Adipocyte (in vitro differentiated cells): ENCODE measurements at regions not wholly inside any gene's neighbourhood (a gene's known extent, or its start where the extent isn't known, plus 50 kb on each side); places are given as distances from the start of the nearest gene placed in this dataset.
A peak's percentile ranks its signal among the peaks of the same experiment; 100 is the strongest.
"Not testable (repeated sequence)": the region's sequence is repeated elsewhere in the genome, so short reads cannot be mapped to it uniquely, and the experiment has no call there.

Experiments
- DNase-seq: peaks from one replicate; pipeline ENCODE4 v3.0.0-alpha.2; 2015; ENCODE audit warnings: low read depth
- H3K27me3 ChIP-seq: replicated peaks from 2 replicates; pipeline ENCODE4 v1.7.0; 2013; ENCODE audit warnings: mild to moderate bottlenecking, low read length, moderate library complexity; ENCODE audit not compliant: control insufficient read depth, insufficient read depth
- H3K36me3 ChIP-seq: 2 replicates; pipeline ENCODE4 v1.7.0; 2013; ENCODE audit warnings: low read length, mild to moderate bottlenecking, moderate library complexity; ENCODE audit not compliant: control insufficient read depth, insufficient read depth, severe bottlenecking
- H3K4me1 ChIP-seq: 2 replicates; pipeline ENCODE4 v1.7.0; 2013; ENCODE audit warnings: mild to moderate bottlenecking, low read length, moderate library complexity; ENCODE audit not compliant: control insufficient read depth, insufficient read depth
- H3K4me3 ChIP-seq: 2 replicates; pipeline ENCODE4 v1.7.0; 2013; ENCODE audit warnings: mild to moderate bottlenecking, low read length, moderate library complexity
- H3K9ac ChIP-seq: 2 replicates; pipeline ENCODE4 v1.7.0; 2013; ENCODE audit warnings: mild to moderate bottlenecking, low read length, moderate library complexity
- H3K9me3 ChIP-seq: 2 replicates; pipeline ENCODE4 v1.7.0; 2013; ENCODE audit warnings: mild to moderate bottlenecking, low read length, moderate library complexity; ENCODE audit not compliant: control insufficient read depth

DNA sequence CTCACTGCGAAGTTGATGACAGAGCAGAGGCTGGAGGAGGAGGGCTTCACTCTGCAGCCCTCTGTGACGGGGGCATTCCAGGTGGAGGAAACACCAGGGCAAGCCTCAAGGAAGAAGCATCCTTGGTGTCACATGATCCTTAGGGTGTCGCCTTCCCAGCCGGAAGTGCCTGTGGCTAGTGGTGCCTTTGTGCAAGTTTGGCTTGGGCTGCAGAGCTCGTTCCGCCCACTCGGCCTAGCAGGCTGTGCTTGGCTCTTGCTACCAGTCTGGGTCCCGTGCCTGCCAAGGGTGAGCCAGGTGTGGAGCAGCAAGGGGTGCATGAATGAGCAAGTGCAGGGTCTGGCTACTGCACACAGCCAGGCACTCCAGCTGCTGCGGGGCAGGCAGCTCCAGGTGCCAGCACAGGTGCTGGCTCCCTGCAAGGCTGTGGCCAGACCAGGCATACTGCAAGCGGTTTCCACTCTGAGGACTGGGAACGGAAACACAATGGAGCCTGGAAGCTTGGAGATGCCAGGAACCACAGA is 325.3 kb upstream of the SMIM21 start:
- no peaks in the 10 kb centered on the region for H3K36me3 ChIP-seq
- no peak overlapping the region for H3K9ac ChIP-seq
- H3K4me3 ChIP-seq: no peak overlapping the region
- H3K4me1 ChIP-seq: no peaks in the 10 kb centered on the region
- no peaks in the 10 kb centered on the region for H3K27me3 ChIP-seq
- no peaks in the 10 kb centered on the region for H3K9me3 ChIP-seq
- DNase-seq: no peak

DNA sequence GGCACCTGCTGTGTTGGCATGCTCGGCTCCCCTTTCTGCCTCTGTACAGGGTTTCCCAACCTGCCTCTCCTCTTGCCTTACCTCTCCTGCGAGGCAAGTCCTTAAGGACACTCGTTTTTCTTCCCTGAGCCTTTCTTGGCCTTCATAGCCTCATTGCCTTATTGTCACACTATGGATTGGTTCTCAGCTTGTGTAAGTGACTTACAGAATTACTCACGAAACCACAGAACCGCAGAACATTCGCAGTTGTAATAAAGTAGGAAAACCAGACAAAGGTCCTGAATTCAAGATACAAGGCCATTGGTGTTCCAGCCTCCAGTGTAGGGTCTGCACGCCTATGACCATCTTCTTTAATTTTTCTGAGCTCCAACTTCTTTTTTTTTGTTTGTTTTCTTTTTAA is 317.6 kb upstream of the SMIM21 start:
- peaks cover 4% of the 10 kb centered on the region for H3K9me3 ChIP-seq
- H3K36me3 ChIP-seq: no peaks in the 10 kb centered on the region
- no peak overlapping the region for H3K4me3 ChIP-seq
- peaks cover 3% of the 10 kb centered on the region for H3K27me3 ChIP-seq
- no peaks in the 10 kb centered on the region for H3K4me1 ChIP-seq
- no peak for DNase-seq
- H3K9ac ChIP-seq: no peak overlapping the region

DNA sequence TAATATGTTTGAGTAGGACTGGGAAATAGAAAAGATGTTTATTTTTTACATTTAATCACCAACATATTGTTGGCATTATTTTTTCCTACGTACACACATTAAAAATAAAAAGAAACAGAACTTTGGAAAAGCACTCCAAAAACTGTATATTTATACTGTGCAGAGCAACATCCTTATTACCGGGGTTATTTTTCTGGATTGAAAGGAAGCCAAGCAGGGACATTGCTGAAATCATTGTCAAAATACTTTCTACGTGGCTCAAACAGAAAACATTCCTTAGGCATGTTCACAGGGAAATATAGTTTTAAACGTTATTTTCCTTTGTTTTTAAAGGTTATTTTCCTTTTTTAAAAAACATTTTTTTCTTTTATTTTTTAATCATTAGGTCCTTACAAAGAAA is 315.0 kb upstream of the SMIM21 start:
- DNase-seq: peak; percentile 13
- no peaks in the 10 kb centered on the region for H3K4me1 ChIP-seq
- no peak overlapping the region for H3K9ac ChIP-seq
- no peak overlapping the region for H3K4me3 ChIP-seq
- no peaks in the 10 kb centered on the region for H3K36me3 ChIP-seq
- peaks cover 3% of the 10 kb centered on the region for H3K27me3 ChIP-seq
- H3K9me3 ChIP-seq: peaks cover 4% of the 10 kb centered on the region

DNA sequence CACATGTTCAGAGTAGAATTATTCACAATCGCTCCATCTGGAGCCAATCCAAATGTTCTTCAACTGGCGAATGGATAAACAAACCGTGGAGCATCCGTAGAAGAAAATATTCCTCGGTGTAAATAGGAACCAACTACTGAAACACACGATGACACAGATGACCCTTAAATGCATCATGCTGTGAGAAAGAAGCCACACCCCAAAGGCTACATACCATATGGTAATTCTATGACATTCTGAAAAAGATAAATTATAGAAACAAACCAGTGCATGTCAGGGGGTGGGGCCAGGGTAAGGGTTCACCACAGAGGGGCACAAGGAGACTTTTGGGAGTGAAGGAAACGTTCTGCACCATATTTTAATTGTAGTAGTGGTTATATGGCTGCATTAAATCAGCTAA is 312.2 kb upstream of the SMIM21 start:
- peaks cover 3% of the 10 kb centered on the region for H3K27me3 ChIP-seq
- H3K36me3 ChIP-seq: no peaks in the 10 kb centered on the region
- no peak overlapping the region for H3K4me3 ChIP-seq
- H3K4me1 ChIP-seq: no peaks in the 10 kb centered on the region
- peaks cover 9% of the 10 kb centered on the region for H3K9me3 ChIP-seq
- DNase-seq: no peak
- H3K9ac ChIP-seq: no peak overlapping the region

DNA sequence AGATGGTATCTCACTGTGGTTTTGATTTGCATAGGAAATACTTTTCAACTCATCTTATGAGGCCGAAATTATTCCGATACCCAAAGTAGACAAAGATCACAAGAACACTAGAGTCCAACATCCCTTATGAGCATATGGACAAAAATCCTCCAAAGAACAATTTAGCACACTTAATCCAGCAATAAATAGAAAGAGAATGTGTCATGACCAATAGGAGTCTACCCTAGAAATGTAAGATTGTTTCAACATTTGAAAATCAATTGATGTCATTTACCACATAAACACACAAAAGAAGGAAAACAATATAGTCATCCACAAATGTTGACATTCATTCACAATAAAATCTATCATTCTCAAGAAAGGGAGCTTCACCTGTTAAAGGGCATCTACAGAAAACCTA is 307.8 kb upstream of the SMIM21 start:
- no peaks in the 10 kb centered on the region for H3K27me3 ChIP-seq
- peaks cover 5% of the 10 kb centered on the region for H3K9me3 ChIP-seq
- no peaks in the 10 kb centered on the region for H3K4me1 ChIP-seq
- no peak overlapping the region for H3K9ac ChIP-seq
- DNase-seq: no peak
- H3K4me3 ChIP-seq: no peak overlapping the region
- H3K36me3 ChIP-seq: no peaks in the 10 kb centered on the region

DNA sequence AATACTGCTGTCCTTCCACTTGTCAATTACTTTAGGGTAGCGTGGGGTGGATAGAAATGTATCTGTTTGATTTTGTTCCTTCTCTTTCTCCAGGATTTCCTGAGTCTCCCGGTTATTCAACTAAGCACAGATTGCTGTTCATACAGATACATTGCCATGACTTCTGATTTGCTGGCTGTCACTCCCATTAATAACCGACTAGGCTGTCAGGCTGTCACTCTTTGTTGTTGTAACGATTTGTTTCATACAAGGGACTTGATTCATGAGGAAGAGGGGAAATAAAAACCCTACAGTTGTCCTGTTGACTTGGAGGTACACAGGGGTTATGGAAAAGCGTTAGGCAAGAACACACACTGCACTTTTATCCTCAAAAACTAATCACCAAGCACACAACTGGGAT is 302.7 kb upstream of the SMIM21 start:
- DNase-seq: no peak
- Histone ChIP-seq H3K9me3 (no peaks in the 10 kb centered on the region), H3K4me1 (no peaks in the 10 kb centered on the region)

DNA sequence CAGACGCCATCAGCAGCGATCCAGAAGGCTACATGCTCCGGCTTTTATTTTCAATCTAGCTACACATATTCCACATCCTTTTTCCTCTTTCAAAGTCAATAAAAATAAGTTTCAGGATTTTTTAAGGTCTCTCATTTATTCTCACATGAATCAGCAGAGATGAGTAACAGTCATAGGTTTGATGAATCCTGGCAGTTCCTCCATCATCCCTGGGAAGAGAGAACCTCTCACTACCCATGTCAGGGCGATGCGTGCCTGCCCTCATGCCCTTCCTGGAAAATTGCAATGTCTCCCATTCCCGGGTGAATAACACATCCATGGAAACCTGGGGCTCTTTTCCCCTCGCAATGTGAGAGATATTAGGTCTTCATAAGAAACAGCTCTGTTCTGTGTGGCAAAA is 301.1 kb upstream of the SMIM21 start:
- Histone ChIP-seq H3K4me1 (no peaks in the 10 kb centered on the region), H3K4me3 (no peak overlapping the region), H3K9me3 (no peaks in the 10 kb centered on the region), H3K9ac (no peak overlapping the region), H3K36me3 (no peaks in the 10 kb centered on the region), H3K27me3 (peaks cover 5% of the 10 kb centered on the region)
- no peak for DNase-seq

More for the DNA sequence above, 302.7 kb upstream of the SMIM21 start:
- Histone ChIP-seq H3K9ac (no peak overlapping the region), H3K36me3 (no peaks in the 10 kb centered on the region), H3K27me3 (peaks cover 5% of the 10 kb centered on the region), H3K4me3 (no peak overlapping the region)

DNA sequence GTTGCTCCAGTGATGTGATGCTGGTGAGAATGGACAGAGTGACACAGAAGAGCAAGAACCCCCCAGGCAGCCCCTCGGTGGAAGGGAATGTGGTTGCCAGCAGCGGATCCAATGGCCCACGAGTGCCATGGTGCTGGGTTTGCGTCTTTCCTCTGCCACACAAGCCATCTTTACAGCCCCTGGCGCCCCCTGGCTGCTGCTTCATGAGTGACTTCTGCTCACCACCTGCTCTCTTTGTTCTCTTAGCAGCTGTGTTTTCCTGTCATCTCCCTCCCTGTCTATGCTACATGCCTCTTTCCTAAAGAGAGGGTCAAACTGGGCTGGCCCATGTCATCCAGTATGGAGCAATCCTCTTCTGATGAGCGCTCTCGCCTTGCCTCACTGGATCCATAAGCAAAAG is 300.0 kb upstream of the SMIM21 start:
- no peaks in the 10 kb centered on the region for H3K9me3 ChIP-seq
- H3K4me1 ChIP-seq: no peaks in the 10 kb centered on the region
- DNase-seq: peak; percentile 54
- no peak overlapping the region for H3K4me3 ChIP-seq
- no peak overlapping the region for H3K9ac ChIP-seq
- H3K27me3 ChIP-seq: peaks cover 5% of the 10 kb centered on the region
- no peaks in the 10 kb centered on the region for H3K36me3 ChIP-seq

DNA sequence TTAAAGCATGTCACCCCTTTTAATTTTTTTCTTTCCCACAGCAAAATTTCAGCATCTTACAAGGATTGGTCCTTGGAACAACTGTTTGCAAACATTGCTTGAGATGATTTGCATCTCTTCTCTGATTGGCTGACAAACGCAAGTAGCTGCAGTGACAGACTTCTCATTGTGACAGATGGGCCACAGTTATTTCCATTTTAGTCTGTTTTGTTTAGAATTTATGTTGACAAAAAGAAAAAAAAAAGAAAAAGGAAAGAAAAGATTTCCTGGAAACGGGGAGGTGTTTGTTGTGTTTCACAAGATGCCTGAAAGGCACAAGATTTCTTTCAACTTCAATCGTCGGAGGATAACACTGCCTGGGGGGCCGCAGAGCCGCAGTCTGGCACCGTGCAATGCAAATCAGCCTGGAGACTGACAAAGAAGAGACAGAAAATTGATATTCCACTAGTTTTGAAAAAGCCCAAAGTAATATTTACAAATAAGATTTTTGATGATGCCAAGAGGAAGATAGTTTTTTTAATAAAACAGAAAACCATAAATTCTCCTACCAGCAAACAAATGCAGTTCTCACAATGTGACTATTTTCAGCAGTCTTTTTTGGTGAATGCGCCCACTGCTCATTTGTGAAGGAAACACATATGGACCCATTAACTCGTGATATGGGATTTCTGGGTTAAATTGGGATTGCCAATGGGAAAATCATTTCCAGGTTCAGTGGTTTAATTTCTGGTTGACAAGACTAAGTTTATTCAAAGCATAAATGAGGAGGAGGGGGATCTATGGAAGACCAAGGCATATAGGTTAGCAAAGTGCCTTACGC is 296.2 kb upstream of the SMIM21 start:
- H3K9ac ChIP-seq: no peak overlapping the region
- no peak overlapping the region for H3K4me3 ChIP-seq
- no peaks in the 10 kb centered on the region for H3K36me3 ChIP-seq
- no peaks in the 10 kb centered on the region for H3K4me1 ChIP-seq
- DNase-seq: no peak
- peaks cover 6% of the 10 kb centered on the region for H3K9me3 ChIP-seq
- H3K27me3 ChIP-seq: no peaks in the 10 kb centered on the region

DNA sequence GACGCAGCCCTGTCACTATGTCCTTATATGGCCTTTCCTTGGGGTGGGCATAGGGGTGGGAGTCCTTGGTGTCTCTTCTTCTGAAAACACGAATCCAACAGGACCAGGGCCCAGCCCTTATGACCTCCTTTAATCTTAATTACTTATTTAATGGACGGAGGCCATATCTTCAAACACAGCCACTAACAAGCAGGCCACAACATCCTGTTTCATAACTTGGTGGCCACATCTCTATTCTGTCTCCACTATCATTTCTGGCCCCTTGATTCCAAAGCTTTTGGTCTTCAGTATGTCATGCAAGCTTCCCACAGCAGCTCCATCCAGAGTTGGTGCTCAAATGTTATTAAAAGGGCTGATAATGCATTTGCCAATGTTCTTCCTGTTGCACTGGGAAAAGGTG is 287.3 kb upstream of the SMIM21 start:
- peaks cover 7% of the 10 kb centered on the region for H3K9me3 ChIP-seq
- no peak overlapping the region for H3K4me3 ChIP-seq
- no peaks in the 10 kb centered on the region for H3K36me3 ChIP-seq
- no peaks in the 10 kb centered on the region for H3K27me3 ChIP-seq
- H3K9ac ChIP-seq: no peak overlapping the region
- no peak for DNase-seq
- H3K4me1 ChIP-seq: no peaks in the 10 kb centered on the region

DNA sequence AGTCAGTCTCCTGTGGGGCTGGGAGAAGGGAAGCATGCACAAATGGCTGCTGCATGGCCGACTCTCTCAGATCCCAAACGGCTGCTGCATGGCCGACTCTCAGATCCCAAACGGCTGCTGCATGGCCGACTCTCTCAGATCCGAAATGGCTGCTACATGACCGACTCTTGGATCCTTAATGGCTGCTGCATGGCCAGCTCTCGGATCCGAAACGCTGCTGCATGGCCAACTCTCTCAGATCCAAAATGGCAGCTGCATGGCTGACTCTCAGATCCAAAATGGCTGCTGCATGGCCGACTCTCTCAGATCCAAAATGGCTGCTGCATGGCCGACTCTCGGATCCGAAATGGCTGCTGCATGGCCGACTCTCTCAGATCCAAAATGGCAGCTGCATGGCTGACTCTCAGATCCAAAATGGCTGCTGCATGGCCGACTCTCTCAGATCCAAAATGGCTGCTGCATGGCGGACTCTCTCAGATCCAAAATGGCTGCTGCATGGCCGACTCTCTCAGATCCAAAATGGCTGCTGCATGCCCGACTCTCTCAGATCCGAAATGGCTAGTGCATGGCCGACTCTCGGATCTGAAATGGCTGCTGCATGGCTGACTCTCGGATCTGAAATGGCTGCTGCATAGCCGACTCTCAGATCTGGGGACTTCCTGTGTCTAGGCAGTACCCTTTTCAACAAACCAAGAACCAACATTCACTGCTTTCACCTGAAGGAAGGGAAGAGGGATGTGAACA is 284.8 kb upstream of the SMIM21 start:
- not testable (repeated sequence) for DNase-seq, H3K9ac ChIP-seq, H3K36me3 ChIP-seq, H3K4me3 ChIP-seq, H3K4me1 ChIP-seq, H3K9me3 ChIP-seq, H3K27me3 ChIP-seq
